ENCODE measurements at regions not wholly inside any gene's neighbourhood (a gene's known extent, or its start where the extent isn't known, plus 50 kb on each side); places are given as distances from the start of the nearest gene placed in this dataset.

GRCh38 chr1:25012966-25013962 lies 83.2 kb upstream of the RUNX3 start:
- no peaks in the 10 kb centered on the region for H3K79me1 ChIP-seq (ENCODE audit: insufficient read depth, low read depth, low read length, poor library complexity, severe bottlenecking)
- no CpG with 5 or more reads among the region's 17 CpGs for WGBS (ENCODE audit: extremely low coverage, insufficient read length, low lambda C conversion rate)
- H2AK5ac ChIP-seq (ENCODE audit: insufficient read length, low read length), result no peak overlapping the region
- Mint-ChIP-seq H3K9me3 (peaks cover 0 to 4% of the 10 kb centered on the region in 2 experiments; a peak in 1 of 5 replicates), H3K27ac (no peak overlapping the region), H3K4me3 (no peak overlapping the region), H3K27me3 (ENCODE audit: low read depth) (no peaks in the 10 kb centered on the region; the same call in 1 of the 2 replicates), H3K4me1 (peaks cover 8 to 15% of the 10 kb centered on the region in 2 experiments), H3K36me3 (ENCODE audit: insufficient read depth in 1 of 3, low read depth in 3 of 3) (no peaks in the 10 kb centered on the region)
- H3K4me1 ChIP-seq (ENCODE audit: insufficient read depth, low read length), result no peaks in the 10 kb centered on the region
- H3K18ac ChIP-seq (ENCODE audit: insufficient read length, low read depth, low read length), result no peak overlapping the region
- H3K4ac ChIP-seq (ENCODE audit: low read depth, low read length), result no peak overlapping the region
- no peak overlapping the region for H3K56ac ChIP-seq (ENCODE audit: insufficient read length, low read depth, low read length)
- TF ChIP-seq CTCF (conservative IDR thresholded peaks at IDR 0.05), result no peak
- H3K27ac ChIP-seq (ENCODE audit: insufficient read length, low read depth, low read length), result no peak overlapping the region
- no peaks in the 10 kb centered on the region for H3K27me3 ChIP-seq (ENCODE audit: insufficient read depth, low read length)
- no peak for DNase-seq
- no peak overlapping the region for H4K5ac ChIP-seq (ENCODE audit: insufficient read length, low read depth, low read length)
- no peak overlapping the region for H4K91ac ChIP-seq (ENCODE audit: insufficient read length, low read depth, low read length)
- no peaks in the 10 kb centered on the region for H3K9me3 ChIP-seq (ENCODE audit: control insufficient read depth, low read depth, low read length)
- H3T11ph ChIP-seq (ENCODE audit: low read length), result no peak overlapping the region
- no peak overlapping the region for H2BK12ac ChIP-seq (ENCODE audit: insufficient read length, low read depth, low read length)
- no peak overlapping the region for H3K14ac ChIP-seq (ENCODE audit: insufficient read depth, low read length)
- no peak overlapping the region for H3K23ac ChIP-seq (ENCODE audit: insufficient read length, low read depth, low read length)
- no peak overlapping the region for H2AFZ ChIP-seq (ENCODE audit: low read length)
- no peak overlapping the region for H2BK120ac ChIP-seq (ENCODE audit: low read depth, low read length, poor library complexity, severe bottlenecking)
- H3K4me2 ChIP-seq (ENCODE audit: insufficient read depth, insufficient read length, low read length), result no peak overlapping the region
- H3K23me2 ChIP-seq (ENCODE audit: insufficient read length, low read depth, low read length, poor library complexity, severe bottlenecking), result no peaks in the 10 kb centered on the region
- H3K79me2 ChIP-seq (ENCODE audit: insufficient read depth, low read length), result no peaks in the 10 kb centered on the region
- H2BK20ac ChIP-seq (ENCODE audit: low read depth, low read length, poor library complexity, severe bottlenecking), result no peak overlapping the region
- no peak overlapping the region for H2BK5ac ChIP-seq (ENCODE audit: insufficient read length, low read length)
- no peak overlapping the region for H2BK15ac ChIP-seq (ENCODE audit: low read depth, low read length)
- H4K8ac ChIP-seq (replicated peaks; ENCODE audit: insufficient read length, low read depth, low read length), result no peak overlapping the region
- H4K20me1 ChIP-seq (ENCODE audit: control insufficient read depth, insufficient read depth, insufficient read length), result no peaks in the 10 kb centered on the region
- H3K9ac ChIP-seq (ENCODE audit: extremely low read depth, insufficient read length, low read length), result no peak overlapping the region

Data from H9 (cell line).